Upper lobe of left lung (tissue), 4 donors: ENCODE measurements at regions not wholly inside any gene's neighbourhood (a gene's known extent, or its start where the extent isn't known, plus 50 kb on each side); places are given as distances from the start of the nearest gene placed in this dataset.

Source experiments
- CTCF ChIP-seq, 6 experiments: fragments of 450-650 bp in 4 of 6; fragments of 200-600 bp in 2 of 6; sonication (generic) in 2 of 6; IDR thresholded peaks; one replicate each; pipeline ENCODE4 v1.5.1; 2016 to 2019; ENCODE audit warnings: antibody characterized with exemption in 6 of 6
- EP300 ChIP-seq, 4 donors: sonication (generic); formaldehyde crosslinking; IDR thresholded peaks; one replicate each; pipeline ENCODE4 v1.5.1; 2017; ENCODE audit warnings: antibody characterized with exemption in 4 of 4, control low read depth in 2 of 4
- POLR2A ChIP-seq, 4 donors: fragments of 450-650 bp; IDR thresholded peaks; one replicate each; pipeline ENCODE4 v1.5.1; 2016 to 2017; ENCODE audit warnings: antibody characterized with exemption in 4 of 4, mild to moderate bottlenecking in 2 of 4
- POLR2AphosphoS5 ChIP-seq, 2 donors: sonication (generic); formaldehyde crosslinking; IDR thresholded peaks; one replicate each; pipeline ENCODE4 v1.5.1; 2017; ENCODE audit warnings: antibody characterized with exemption in 2 of 2

- TF ChIP-seq CTCF (IDR thresholded peaks at IDR 0.05) (no peak), POLR2A (IDR thresholded peaks at IDR 0.05) (no peak), POLR2AphosphoS5 (IDR thresholded peaks at IDR 0.05) (no peak), EP300 (IDR thresholded peaks at IDR 0.05) (no peak)
Measured at GRCh38 chr2:88843651-88844050, 152.2 kb downstream of the RPIA start.
